ENCODE measurements at regions not wholly inside any gene's neighbourhood (a gene's known extent, or its start where the extent isn't known, plus 50 kb on each side); places are given as distances from the start of the nearest gene placed in this dataset.
A peak's percentile ranks its signal among the peaks of the same experiment; 100 is the strongest.

DNA sequence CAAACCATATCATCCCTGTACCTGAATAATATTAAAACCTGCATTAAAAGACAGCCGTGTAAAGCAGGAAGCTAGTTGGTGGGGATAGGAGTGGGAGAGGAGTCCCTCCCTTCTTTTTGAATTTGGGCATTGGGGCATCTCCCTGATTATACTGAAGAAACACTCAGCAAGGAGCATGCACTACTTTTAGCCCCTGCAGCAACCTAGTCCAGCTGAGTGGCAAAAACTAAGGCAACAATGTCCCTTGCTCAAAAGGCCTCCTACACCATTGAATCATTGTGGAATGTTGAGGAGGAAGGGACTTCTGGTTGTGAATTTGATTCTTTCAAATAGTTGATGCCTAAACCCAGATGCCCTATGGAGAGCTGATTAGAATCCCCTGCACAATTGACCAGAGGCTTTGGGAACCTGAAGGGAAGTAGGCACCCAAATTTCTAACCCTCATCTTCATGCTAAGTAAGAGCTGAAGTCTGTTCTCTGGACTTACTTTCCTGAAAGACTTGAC is 111.7 kb downstream of the DDX1 start:
- Mint-ChIP-seq H3K4me1 (peaks cover 33% of the 10 kb centered on the region), H3K4me3 (no peak overlapping the region), H3K27ac (ENCODE audit: unreplicated experiment) (no peak overlapping the region), H3K27me3 (ENCODE audit: low read depth) (no peaks in the 10 kb centered on the region), H3K36me3 (ENCODE audit: low read depth) (no peaks in the 10 kb centered on the region), H3K9me3 (peaks cover 2% of the 10 kb centered on the region)
- TF ChIP-seq, protein P1, sequence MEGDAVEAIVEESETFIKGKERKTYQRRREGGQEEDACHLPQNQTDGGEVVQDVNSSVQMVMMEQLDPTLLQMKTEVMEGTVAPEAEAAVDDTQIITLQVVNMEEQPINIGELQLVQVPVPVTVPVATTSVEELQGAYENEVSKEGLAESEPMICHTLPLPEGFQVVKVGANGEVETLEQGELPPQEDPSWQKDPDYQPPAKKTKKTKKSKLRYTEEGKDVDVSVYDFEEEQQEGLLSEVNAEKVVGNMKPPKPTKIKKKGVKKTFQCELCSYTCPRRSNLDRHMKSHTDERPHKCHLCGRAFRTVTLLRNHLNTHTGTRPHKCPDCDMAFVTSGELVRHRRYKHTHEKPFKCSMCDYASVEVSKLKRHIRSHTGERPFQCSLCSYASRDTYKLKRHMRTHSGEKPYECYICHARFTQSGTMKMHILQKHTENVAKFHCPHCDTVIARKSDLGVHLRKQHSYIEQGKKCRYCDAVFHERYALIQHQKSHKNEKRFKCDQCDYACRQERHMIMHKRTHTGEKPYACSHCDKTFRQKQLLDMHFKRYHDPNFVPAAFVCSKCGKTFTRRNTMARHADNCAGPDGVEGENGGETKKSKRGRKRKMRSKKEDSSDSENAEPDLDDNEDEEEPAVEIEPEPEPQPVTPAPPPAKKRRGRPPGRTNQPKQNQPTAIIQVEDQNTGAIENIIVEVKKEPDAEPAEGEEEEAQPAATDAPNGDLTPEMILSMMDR (conservative IDR thresholded peaks at IDR 0.05) = no peak
- DNase-seq (ENCODE audit: low read depth, low spot score) = no peak

DNA sequence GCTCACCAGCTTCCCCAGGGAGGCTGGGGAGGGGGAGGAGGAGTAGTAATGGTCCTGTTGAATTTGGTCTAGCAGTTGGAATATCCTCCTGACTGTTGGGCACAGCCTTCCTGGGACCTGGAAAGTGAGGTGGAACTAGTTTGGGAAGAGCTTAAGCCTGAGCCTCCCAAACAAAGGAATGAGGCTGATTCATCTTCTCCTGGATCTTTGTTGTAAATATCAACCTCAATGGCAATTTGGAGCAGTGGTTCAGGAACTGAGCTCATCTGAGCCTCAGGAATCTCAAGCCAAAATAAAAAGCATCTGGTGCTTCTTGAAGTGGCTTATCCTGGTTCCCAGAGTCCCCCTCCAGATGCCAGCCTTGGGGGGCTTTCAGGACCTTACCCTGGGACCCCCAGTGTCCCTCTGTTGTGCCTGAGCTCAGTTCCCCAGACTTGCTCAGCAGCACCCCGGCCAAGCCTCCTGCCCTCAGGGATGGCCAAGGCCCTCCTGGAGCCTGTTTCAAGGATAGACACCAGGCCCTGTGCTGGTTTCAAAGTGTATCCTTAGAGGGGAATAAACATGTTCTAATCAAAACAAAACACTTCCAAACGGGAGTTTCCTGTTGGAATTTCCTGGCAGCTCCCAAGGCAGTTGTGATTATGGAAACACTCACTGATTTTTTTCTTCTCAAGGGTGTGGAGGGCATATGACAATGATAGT is 112.6 kb downstream of the DDX1 start:
- TF ChIP-seq, protein P1 (conservative IDR thresholded peaks at IDR 0.05) = no peak
- Mint-ChIP-seq H3K9me3 (peaks cover 2% of the 10 kb centered on the region), H3K27me3 (ENCODE audit: low read depth) (no peaks in the 10 kb centered on the region), H3K36me3 (ENCODE audit: low read depth) (no peaks in the 10 kb centered on the region), H3K27ac (ENCODE audit: unreplicated experiment) (peak overlapping the region; percentile 70), H3K4me1 (peaks cover 41% of the 10 kb centered on the region), H3K4me3 (no peak overlapping the region)
- no peak for DNase-seq (ENCODE audit: low read depth, low spot score)

GRCh38 chr2:15704788-15705115 is 113.1 kb downstream of the DDX1 start:
- Mint-ChIP-seq H3K27me3 (ENCODE audit: low read depth) (no peaks in the 10 kb centered on the region), H3K4me3 (no peak overlapping the region), H3K9me3 (no peaks in the 10 kb centered on the region), H3K4me1 (peaks cover 46% of the 10 kb centered on the region), H3K36me3 (ENCODE audit: low read depth) (no peaks in the 10 kb centered on the region), H3K27ac (ENCODE audit: unreplicated experiment) (no peak overlapping the region)
- TF ChIP-seq, protein P1 (conservative IDR thresholded peaks at IDR 0.05) = no peak
- DNase-seq (ENCODE audit: low read depth, low spot score) = no peak

DNA sequence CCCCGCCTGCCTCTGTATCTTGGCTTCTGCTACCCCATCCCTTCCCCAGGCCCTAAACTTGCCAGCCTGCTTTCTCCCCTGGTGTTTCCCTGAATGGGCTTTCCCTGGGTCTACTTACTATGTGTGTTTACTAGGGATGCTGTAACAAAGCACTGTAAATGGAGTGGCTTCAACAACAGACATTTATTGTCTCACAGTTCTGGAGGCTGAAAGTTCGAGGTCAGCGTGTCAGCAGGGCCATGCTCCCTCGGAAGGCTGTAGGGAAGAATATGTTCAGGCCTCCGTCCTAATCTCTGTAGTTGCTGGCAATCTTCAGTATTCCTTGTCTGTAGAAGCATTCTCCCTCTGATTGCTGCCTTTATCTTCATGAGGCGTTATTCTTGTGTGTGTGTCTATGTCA is 113.6 kb downstream of the DDX1 start:
- H3K27ac Mint-ChIP-seq (ENCODE audit: unreplicated experiment) = no peak overlapping the region
- H3K4me1 Mint-ChIP-seq = peaks cover 47% of the 10 kb centered on the region
- H3K9me3 Mint-ChIP-seq = no peaks in the 10 kb centered on the region
- no peaks in the 10 kb centered on the region for H3K36me3 Mint-ChIP-seq (ENCODE audit: low read depth)
- H3K4me3 Mint-ChIP-seq = peak overlapping the region; percentile 10
- TF ChIP-seq, protein P1 (conservative IDR thresholded peaks at IDR 0.05) = no peak
- DNase-seq (ENCODE audit: low read depth, low spot score) = peak; percentile 16
- no peaks in the 10 kb centered on the region for H3K27me3 Mint-ChIP-seq (ENCODE audit: low read depth)

- Mint-ChIP-seq H3K4me3 (no peak overlapping the region), H3K4me1 (peaks cover 47% of the 10 kb centered on the region), H3K27ac (ENCODE audit: unreplicated experiment) (no peak overlapping the region), H3K9me3 (no peaks in the 10 kb centered on the region), H3K27me3 (ENCODE audit: low read depth) (no peaks in the 10 kb centered on the region), H3K36me3 (ENCODE audit: low read depth) (no peaks in the 10 kb centered on the region)
- DNase-seq (ENCODE audit: low read depth, low spot score) = no peak
- TF ChIP-seq, protein P1 (conservative IDR thresholded peaks at IDR 0.05) = no peak
Measured at GRCh38 chr2:15705839-15706386, 114.2 kb downstream of the DDX1 start.

All from neural crest cell (in vitro differentiated cells).